ENCODE measurements at regions not wholly inside any gene's neighbourhood (a gene's known extent, or its start where the extent isn't known, plus 50 kb on each side); places are given as distances from the start of the nearest gene placed in this dataset.

GRCh38 chr9:93871286-93871685, 83.9 kb downstream of the BARX1 start:
- Mint-ChIP-seq H3K4me1 (ENCODE audit: low read depth, unreplicated experiment) (no peaks in the 10 kb centered on the region), H3K4me3 (ENCODE audit: low read depth, unreplicated experiment) (no peak overlapping the region), H3K27me3 (ENCODE audit: unreplicated experiment) (peaks cover 36% of the 10 kb centered on the region), H3K36me3 (ENCODE audit: insufficient read depth, unreplicated experiment) (no peaks in the 10 kb centered on the region), H3K9me3 (ENCODE audit: low read depth, unreplicated experiment) (peaks cover 10% of the 10 kb centered on the region), H3K27ac (ENCODE audit: unreplicated experiment) (no peak overlapping the region)
- CTCF ChIA-PET = no interaction called here
- no peak for TF ChIP-seq CTCF (IDR thresholded peaks at IDR 0.05; ENCODE audit: unreplicated experiment)
- intact Hi-C loops (cut with micrococcal nuclease; ENCODE audit: unreplicated experiment) = no loop called here
- BruUV-seq (replicated peaks) = no TSS peak
- DNase-seq = no peak

GRCh38 chr9:93869863-93870262, 85.3 kb downstream of the BARX1 start:
- peaks cover 7% of the 10 kb centered on the region for H3K9me3 Mint-ChIP-seq (ENCODE audit: low read depth, unreplicated experiment)
- intact Hi-C loops (cut with micrococcal nuclease; ENCODE audit: unreplicated experiment) = no loop called here
- H3K27me3 Mint-ChIP-seq (ENCODE audit: unreplicated experiment) = peaks cover 43% of the 10 kb centered on the region
- no TSS peak for BruUV-seq (replicated peaks)
- H3K4me1 Mint-ChIP-seq (ENCODE audit: low read depth, unreplicated experiment) = no peaks in the 10 kb centered on the region
- no peak for DNase-seq
- H3K4me3 Mint-ChIP-seq (ENCODE audit: low read depth, unreplicated experiment) = no peak overlapping the region
- no peaks in the 10 kb centered on the region for H3K36me3 Mint-ChIP-seq (ENCODE audit: insufficient read depth, unreplicated experiment)
- no peak for TF ChIP-seq CTCF (IDR thresholded peaks at IDR 0.05; ENCODE audit: unreplicated experiment)
- no peak overlapping the region for H3K27ac Mint-ChIP-seq (ENCODE audit: unreplicated experiment)
- CTCF ChIA-PET = no interaction called here

DNA sequence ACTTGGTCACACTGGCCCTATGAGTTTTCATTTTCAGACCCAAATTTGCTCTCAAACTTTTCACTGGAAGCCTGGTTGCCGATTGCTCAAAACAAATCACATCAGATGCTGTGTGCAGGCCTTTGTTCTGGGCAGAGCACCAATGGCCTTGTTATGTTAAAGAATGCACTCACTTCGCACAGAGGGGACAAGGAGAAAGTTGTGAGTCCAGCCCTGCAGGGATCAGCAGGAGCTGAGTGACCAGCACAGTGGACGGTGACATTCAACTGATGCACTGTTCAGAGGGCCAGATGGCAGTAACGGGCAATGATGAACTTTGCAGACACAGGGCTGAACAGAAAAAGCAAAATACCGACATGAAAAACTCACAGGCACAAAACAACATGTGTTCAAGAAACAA, 86.1 kb downstream of the BARX1 start:
- Mint-ChIP-seq H3K9me3 (ENCODE audit: low read depth, unreplicated experiment) (peaks cover 4% of the 10 kb centered on the region), H3K4me1 (ENCODE audit: low read depth, unreplicated experiment) (no peaks in the 10 kb centered on the region), H3K36me3 (ENCODE audit: insufficient read depth, unreplicated experiment) (no peaks in the 10 kb centered on the region), H3K4me3 (ENCODE audit: low read depth, unreplicated experiment) (no peak overlapping the region), H3K27me3 (ENCODE audit: unreplicated experiment) (peaks cover 51% of the 10 kb centered on the region), H3K27ac (ENCODE audit: unreplicated experiment) (no peak overlapping the region)
- BruUV-seq (replicated peaks) = no TSS peak
- CTCF ChIA-PET = no interaction called here
- intact Hi-C loops (cut with micrococcal nuclease; ENCODE audit: unreplicated experiment) = no loop called here
- TF ChIP-seq CTCF (IDR thresholded peaks at IDR 0.05; ENCODE audit: unreplicated experiment) = no peak
- no peak for DNase-seq

- Mint-ChIP-seq H3K36me3 (ENCODE audit: insufficient read depth, unreplicated experiment) (no peaks in the 10 kb centered on the region), H3K27me3 (ENCODE audit: unreplicated experiment) (peaks cover 45% of the 10 kb centered on the region), H3K4me1 (ENCODE audit: low read depth, unreplicated experiment) (no peaks in the 10 kb centered on the region), H3K27ac (ENCODE audit: unreplicated experiment) (no peak overlapping the region), H3K9me3 (ENCODE audit: low read depth, unreplicated experiment) (no peaks in the 10 kb centered on the region), H3K4me3 (ENCODE audit: low read depth, unreplicated experiment) (no peak overlapping the region)
- intact Hi-C loops (cut with micrococcal nuclease; ENCODE audit: unreplicated experiment) = no loop called here
- no TSS peak for BruUV-seq (replicated peaks)
- TF ChIP-seq CTCF (IDR thresholded peaks at IDR 0.05; ENCODE audit: unreplicated experiment) = no peak
- CTCF ChIA-PET = no interaction called here
- no peak for DNase-seq
Observed at GRCh38 chr9:93865716-93866115, 89.4 kb downstream of the BARX1 start.

GRCh38 chr9:93865245-93865644, 89.9 kb downstream of the BARX1 start:
- no peaks in the 10 kb centered on the region for H3K9me3 Mint-ChIP-seq (ENCODE audit: low read depth, unreplicated experiment)
- no peaks in the 10 kb centered on the region for H3K36me3 Mint-ChIP-seq (ENCODE audit: insufficient read depth, unreplicated experiment)
- H3K27me3 Mint-ChIP-seq (ENCODE audit: unreplicated experiment) = peaks cover 45% of the 10 kb centered on the region
- no peak for TF ChIP-seq CTCF (IDR thresholded peaks at IDR 0.05; ENCODE audit: unreplicated experiment)
- no peak overlapping the region for H3K27ac Mint-ChIP-seq (ENCODE audit: unreplicated experiment)
- no TSS peak for BruUV-seq (replicated peaks)
- intact Hi-C loops (cut with micrococcal nuclease; ENCODE audit: unreplicated experiment) = no loop called here
- H3K4me1 Mint-ChIP-seq (ENCODE audit: low read depth, unreplicated experiment) = no peaks in the 10 kb centered on the region
- H3K4me3 Mint-ChIP-seq (ENCODE audit: low read depth, unreplicated experiment) = no peak overlapping the region
- no peak for DNase-seq
- CTCF ChIA-PET = no interaction called here

Measured in Calu3 (cell line).